ENCODE measurements at regions not wholly inside any gene's neighbourhood (a gene's known extent, or its start where the extent isn't known, plus 50 kb on each side); places are given as distances from the start of the nearest gene placed in this dataset.

GRCh38 chr9:85142496-85142911 is 473.0 kb downstream of the NTRK2 start:
- Mint-ChIP-seq H3K4me3 (ENCODE audit: unreplicated experiment) (no peak overlapping the region), H3K4me1 (ENCODE audit: low read depth, unreplicated experiment) (no peaks in the 10 kb centered on the region), H3K36me3 (ENCODE audit: unreplicated experiment) (no peaks in the 10 kb centered on the region), H3K27ac (ENCODE audit: unreplicated experiment) (no peak overlapping the region), H3K9me3 (ENCODE audit: unreplicated experiment) (no peaks in the 10 kb centered on the region), H3K27me3 (ENCODE audit: unreplicated experiment) (no peaks in the 10 kb centered on the region)
- TF ChIP-seq CTCF (IDR thresholded peaks at IDR 0.05; ENCODE audit: partially characterized antibody, unreplicated experiment), result no peak
- no peak for DNase-seq

- Mint-ChIP-seq H3K9me3 (ENCODE audit: unreplicated experiment) (no peaks in the 10 kb centered on the region), H3K4me1 (ENCODE audit: low read depth, unreplicated experiment) (no peaks in the 10 kb centered on the region), H3K27me3 (ENCODE audit: unreplicated experiment) (no peaks in the 10 kb centered on the region), H3K27ac (ENCODE audit: unreplicated experiment) (no peak overlapping the region), H3K4me3 (ENCODE audit: unreplicated experiment) (no peak overlapping the region), H3K36me3 (ENCODE audit: unreplicated experiment) (peaks cover 5% of the 10 kb centered on the region)
- TF ChIP-seq CTCF (IDR thresholded peaks at IDR 0.05; ENCODE audit: partially characterized antibody, unreplicated experiment), result no peak
- no peak for DNase-seq
Observed at GRCh38 chr9:85137696-85138095, 468.2 kb downstream of the NTRK2 start.

- Mint-ChIP-seq H3K27me3 (ENCODE audit: unreplicated experiment) (no peaks in the 10 kb centered on the region), H3K36me3 (ENCODE audit: unreplicated experiment) (peaks cover 5% of the 10 kb centered on the region), H3K9me3 (ENCODE audit: unreplicated experiment) (no peaks in the 10 kb centered on the region), H3K27ac (ENCODE audit: unreplicated experiment) (no peak overlapping the region), H3K4me1 (ENCODE audit: low read depth, unreplicated experiment) (no peaks in the 10 kb centered on the region), H3K4me3 (ENCODE audit: unreplicated experiment) (no peak overlapping the region)
- TF ChIP-seq CTCF (IDR thresholded peaks at IDR 0.05; ENCODE audit: partially characterized antibody, unreplicated experiment), result no peak
- no peak for DNase-seq
Observed at GRCh38 chr9:85136987-85137386, 467.5 kb downstream of the NTRK2 start.

GRCh38 chr9:85136507-85136906 is 467.0 kb downstream of the NTRK2 start:
- Mint-ChIP-seq H3K9me3 (ENCODE audit: unreplicated experiment) (no peaks in the 10 kb centered on the region), H3K4me3 (ENCODE audit: unreplicated experiment) (no peak overlapping the region), H3K4me1 (ENCODE audit: low read depth, unreplicated experiment) (no peaks in the 10 kb centered on the region), H3K27me3 (ENCODE audit: unreplicated experiment) (no peaks in the 10 kb centered on the region), H3K27ac (ENCODE audit: unreplicated experiment) (no peak overlapping the region), H3K36me3 (ENCODE audit: unreplicated experiment) (peaks cover 5% of the 10 kb centered on the region)
- DNase-seq, result no peak
- no peak for TF ChIP-seq CTCF (IDR thresholded peaks at IDR 0.05; ENCODE audit: partially characterized antibody, unreplicated experiment)

- Mint-ChIP-seq H3K36me3 (ENCODE audit: unreplicated experiment) (peaks cover 5% of the 10 kb centered on the region), H3K4me1 (ENCODE audit: low read depth, unreplicated experiment) (no peaks in the 10 kb centered on the region), H3K9me3 (ENCODE audit: unreplicated experiment) (no peaks in the 10 kb centered on the region), H3K27ac (ENCODE audit: unreplicated experiment) (no peak overlapping the region), H3K4me3 (ENCODE audit: unreplicated experiment) (no peak overlapping the region), H3K27me3 (ENCODE audit: unreplicated experiment) (no peaks in the 10 kb centered on the region)
- TF ChIP-seq CTCF (IDR thresholded peaks at IDR 0.05; ENCODE audit: partially characterized antibody, unreplicated experiment), result no peak
- DNase-seq, result no peak
Observed at GRCh38 chr9:85130764-85131163, 461.2 kb downstream of the NTRK2 start.

Measured in glutamatergic neuron (in vitro differentiated cells).